HFFc6 (cell line): ENCODE measurements at regions not wholly inside any gene's neighbourhood (a gene's known extent, or its start where the extent isn't known, plus 50 kb on each side); places are given as distances from the start of the nearest gene placed in this dataset.
A peak's percentile ranks its signal among the peaks of the same experiment; 100 is the strongest.

ENCODE experiments used
- DNase-seq: peaks from one replicate; pipeline ENCODE4 v3.0.0-alpha.2; 2018
- H3K27ac Mint-ChIP-seq: 2 replicates; pipeline ENCODE4 v1.8.0; 2020; ENCODE audit warnings: mild to moderate bottlenecking, mixed read lengths
- H3K27me3 Mint-ChIP-seq: 2 replicates; pipeline ENCODE4 v1.8.0; 2021; ENCODE audit warnings: mild to moderate bottlenecking, moderate library complexity, mixed read lengths; ENCODE audit not compliant: insufficient read depth
- H3K36me3 Mint-ChIP-seq: 2 replicates; pipeline ENCODE4 v1.8.0; 2021; ENCODE audit warnings: low read depth, mixed read lengths
- H3K4me1 Mint-ChIP-seq: 2 replicates; pipeline ENCODE4 v1.8.0; 2020; ENCODE audit warnings: low read depth, mixed read lengths
- H3K4me3 Mint-ChIP-seq: 2 replicates; pipeline ENCODE4 v1.8.0; 2020; ENCODE audit warnings: mild to moderate bottlenecking, moderate library complexity, mixed read lengths
- H3K9me3 Mint-ChIP-seq: 2 replicates; pipeline ENCODE4 v1.8.0; 2020; ENCODE audit warnings: mild to moderate bottlenecking, mixed read lengths
- CTCF ChIP-seq: fragments of 200-600 bp; sonication (generic); IDR thresholded peaks from 2 replicates; pipeline ENCODE4 v1.5.0; 2021; ENCODE audit warnings: antibody characterized with exemption, mild to moderate bottlenecking

- Mint-ChIP-seq H3K27ac (no peak overlapping the region), H3K4me3 (no peak overlapping the region), H3K9me3 (no peaks in the 10 kb centered on the region), H3K36me3 (no peaks in the 10 kb centered on the region; the same call in 1 of the 2 replicates), H3K4me1 (peaks cover 24% of the 10 kb centered on the region), H3K27me3 (no peaks in the 10 kb centered on the region)
- no peak for TF ChIP-seq CTCF
- DNase-seq, result no peak
Observed at GRCh38 chr3:55300701-55301100, 186.4 kb downstream of the WNT5A start.

GRCh38 chr3:55297706-55298105 is 189.4 kb downstream of the WNT5A start:
- Mint-ChIP-seq H3K9me3 (no peaks in the 10 kb centered on the region), H3K4me1 (peaks cover 34% of the 10 kb centered on the region), H3K27ac (0 out of 2 replicates have a peak overlapping the region, but pooled peaks have one; percentile 61), H3K27me3 (no peaks in the 10 kb centered on the region), H3K36me3 (no peaks in the 10 kb centered on the region; the same call in 1 of the 2 replicates), H3K4me3 (no peak overlapping the region)
- no peak for TF ChIP-seq CTCF
- DNase-seq, result no peak

- Mint-ChIP-seq H3K4me1 (peaks cover 34% of the 10 kb centered on the region), H3K27me3 (no peaks in the 10 kb centered on the region), H3K4me3 (no peak overlapping the region), H3K9me3 (no peaks in the 10 kb centered on the region), H3K27ac (peak overlapping the region; percentile 61; the same call in 1 of the 2 replicates), H3K36me3 (no peaks in the 10 kb centered on the region; the same call in 1 of the 2 replicates)
- no peak for TF ChIP-seq CTCF
- no peak for DNase-seq
Observed at GRCh38 chr3:55297245-55297644, 189.9 kb downstream of the WNT5A start.

GRCh38 chr3:55296791-55297190 is 190.3 kb downstream of the WNT5A start:
- Mint-ChIP-seq H3K27me3 (no peaks in the 10 kb centered on the region), H3K4me1 (peaks cover 34% of the 10 kb centered on the region), H3K9me3 (no peaks in the 10 kb centered on the region), H3K4me3 (no peak overlapping the region), H3K27ac (peak overlapping the region; percentile 61), H3K36me3 (no peaks in the 10 kb centered on the region; the same call in 1 of the 2 replicates)
- DNase-seq, result no peak
- no peak for TF ChIP-seq CTCF

GRCh38 chr3:55296030-55296429 is 191.1 kb downstream of the WNT5A start:
- H3K36me3 Mint-ChIP-seq, result no peaks in the 10 kb centered on the region; the same call in 1 of the 2 replicates
- no peak overlapping the region for H3K4me3 Mint-ChIP-seq
- H3K4me1 Mint-ChIP-seq, result peaks cover 34% of the 10 kb centered on the region
- no peak for TF ChIP-seq CTCF
- DNase-seq, result peak; percentile 63
- peak overlapping the region; percentile 61 for H3K27ac Mint-ChIP-seq
- no peaks in the 10 kb centered on the region for H3K9me3 Mint-ChIP-seq
- no peaks in the 10 kb centered on the region for H3K27me3 Mint-ChIP-seq

GRCh38 chr3:55294557-55294956 is 192.5 kb downstream of the WNT5A start:
- H3K9me3 Mint-ChIP-seq, result no peaks in the 10 kb centered on the region
- DNase-seq, result peak; percentile 27
- no peak for TF ChIP-seq CTCF
- no peak overlapping the region for H3K4me3 Mint-ChIP-seq
- no peaks in the 10 kb centered on the region; the same call in 1 of the 2 replicates for H3K36me3 Mint-ChIP-seq
- no peak overlapping the region for H3K27ac Mint-ChIP-seq
- H3K4me1 Mint-ChIP-seq, result peaks cover 34% of the 10 kb centered on the region
- H3K27me3 Mint-ChIP-seq, result no peaks in the 10 kb centered on the region
